H9 (cell line): ENCODE measurements at regions not wholly inside any gene's neighbourhood (a gene's known extent, or its start where the extent isn't known, plus 50 kb on each side); places are given as distances from the start of the nearest gene placed in this dataset.

Experiments used
- DNase-seq: peaks from one replicate; pipeline ENCODE4 v3.0.0-alpha.2; 2017
- H2AFZ ChIP-seq: one replicate; pipeline ENCODE4 v1.6.1; 2013; ENCODE audit warnings: mild to moderate bottlenecking, low read length, control low read depth, moderate library complexity
- H2AK5ac ChIP-seq: 2 replicates; pipeline ENCODE4 v1.6.1; 2013; ENCODE audit warnings: low read length, control low read depth, mixed read lengths; ENCODE audit not compliant: insufficient read length
- H2BK120ac ChIP-seq: one replicate; pipeline ENCODE4 v1.6.1; 2013; ENCODE audit warnings: low read depth, mild to moderate bottlenecking, low read length, control low read depth, inconsistent platforms; ENCODE audit not compliant: poor library complexity, severe bottlenecking
- H2BK12ac ChIP-seq: 2 replicates; pipeline ENCODE4 v1.6.1; 2013; ENCODE audit warnings: low read length, control low read depth, mixed read lengths, low read depth; ENCODE audit not compliant: insufficient read length
- H2BK15ac ChIP-seq: 2 replicates; pipeline ENCODE4 v1.6.1; 2013; ENCODE audit warnings: low read depth, low read length, control low read depth
- H2BK20ac ChIP-seq: one replicate; pipeline ENCODE4 v1.6.1; 2013; ENCODE audit warnings: low read depth, mild to moderate bottlenecking, low read length, control low read depth, inconsistent platforms; ENCODE audit not compliant: poor library complexity, severe bottlenecking
- H2BK5ac ChIP-seq: 2 replicates; pipeline ENCODE4 v1.6.1; 2013; ENCODE audit warnings: low read length, control low read depth, mixed read lengths; ENCODE audit not compliant: insufficient read length
- H3K14ac ChIP-seq: 2 replicates; pipeline ENCODE4 v1.6.1; 2013; ENCODE audit warnings: low read length, control low read depth; ENCODE audit not compliant: insufficient read depth
- H3K18ac ChIP-seq: 2 replicates; pipeline ENCODE4 v1.6.1; 2013; ENCODE audit warnings: low read depth, mild to moderate bottlenecking, mixed read lengths, low read length, control low read depth; ENCODE audit not compliant: insufficient read length
- H3K23ac ChIP-seq: 2 replicates; pipeline ENCODE4 v1.6.1; 2013; ENCODE audit warnings: low read length, control low read depth, mixed read lengths, low read depth; ENCODE audit not compliant: insufficient read length
- H3K23me2 ChIP-seq: 2 replicates; pipeline ENCODE4 v1.6.1; 2013; ENCODE audit warnings: low read depth, mild to moderate bottlenecking, mixed read lengths, low read length, control low read depth; ENCODE audit not compliant: insufficient read length, poor library complexity, severe bottlenecking
- H3K27ac ChIP-seq: 2 replicates; pipeline ENCODE4 v1.5.1; 2013; ENCODE audit warnings: low read length, control low read depth, mixed read lengths, low read depth; ENCODE audit not compliant: insufficient read length
- H3K27me3 ChIP-seq: 2 replicates; pipeline ENCODE4 v1.6.1; 2013; ENCODE audit warnings: low read length, control low read depth, inconsistent platforms; ENCODE audit not compliant: insufficient read depth
- H3K4ac ChIP-seq: 2 replicates; pipeline ENCODE4 v1.6.1; 2013; ENCODE audit warnings: low read depth, mild to moderate bottlenecking, control low read depth, inconsistent platforms, low read length, moderate library complexity
- H3K4me1 ChIP-seq: 2 replicates; pipeline ENCODE4 v1.6.1; 2013; ENCODE audit warnings: low read length, control low read depth, inconsistent platforms; ENCODE audit not compliant: insufficient read depth
- H3K4me2 ChIP-seq: 2 replicates; pipeline ENCODE4 v1.6.1; 2013; ENCODE audit warnings: low read length, control low read depth, mixed read lengths; ENCODE audit not compliant: insufficient read length, insufficient read depth
- H3K56ac ChIP-seq: 2 replicates; pipeline ENCODE4 v1.6.1; 2013; ENCODE audit warnings: low read depth, mild to moderate bottlenecking, mixed read lengths, low read length, control low read depth; ENCODE audit not compliant: insufficient read length
- H3K79me1 ChIP-seq: 2 replicates; pipeline ENCODE4 v1.6.1; 2013; ENCODE audit warnings: low read depth, mild to moderate bottlenecking, moderate library complexity, low read length, control low read depth, inconsistent platforms; ENCODE audit not compliant: insufficient read depth, poor library complexity, severe bottlenecking
- H3K79me2 ChIP-seq: 2 replicates; pipeline ENCODE4 v1.6.1; 2013; ENCODE audit warnings: low read length, control low read depth, inconsistent platforms; ENCODE audit not compliant: insufficient read depth
- H3K9ac ChIP-seq: 2 replicates; pipeline ENCODE4 v1.6.1; 2013; ENCODE audit warnings: low read length, control low read depth, mixed read lengths; ENCODE audit not compliant: insufficient read length; ENCODE audit errors: extremely low read depth
- H3K9me3 ChIP-seq: one replicate; pipeline ENCODE4 v1.6.1; 2013; ENCODE audit warnings: low read depth, low read length, inconsistent platforms; ENCODE audit not compliant: control insufficient read depth
- H3T11ph ChIP-seq: one replicate; pipeline ENCODE4 v1.6.1; 2013; ENCODE audit warnings: mild to moderate bottlenecking, low read length, control low read depth, inconsistent platforms
- H4K20me1 ChIP-seq: one replicate; pipeline ENCODE4 v1.6.1; 2013; ENCODE audit not compliant: control insufficient read depth, insufficient read length, insufficient read depth
- H4K5ac ChIP-seq: 2 replicates; pipeline ENCODE4 v1.6.1; 2013; ENCODE audit warnings: low read depth, mild to moderate bottlenecking, mixed read lengths, low read length, control low read depth; ENCODE audit not compliant: insufficient read length
- H4K8ac ChIP-seq: replicated peaks from 2 replicates; pipeline ENCODE4 v1.6.1; 2013; ENCODE audit warnings: low read length, control low read depth, mixed read lengths, low read depth; ENCODE audit not compliant: insufficient read length
- H4K91ac ChIP-seq: 2 replicates; pipeline ENCODE4 v1.6.1; 2013; ENCODE audit warnings: low read depth, mild to moderate bottlenecking, moderate library complexity, mixed read lengths, low read length, control low read depth; ENCODE audit not compliant: insufficient read length
- H3K27ac Mint-ChIP-seq, 3 experiments: 2 replicates in 2 of 3; 3 replicates in 1 of 3; pipeline ENCODE4 v1.8.0; 2020 to 2021; ENCODE audit warnings: mixed read lengths in 3 of 3, mild to moderate bottlenecking in 1 of 3, moderate library complexity in 1 of 3
- H3K27me3 Mint-ChIP-seq: 2 replicates; pipeline ENCODE4 v1.8.0; 2021; ENCODE audit warnings: low read depth, mild to moderate bottlenecking, moderate library complexity, mixed read lengths
- H3K36me3 Mint-ChIP-seq, 3 experiments: 2 replicates in 2 of 3; 3 replicates in 1 of 3; pipeline ENCODE4 v1.8.0; 2020 to 2021; ENCODE audit warnings: low read depth in 3 of 3, mixed read lengths in 3 of 3; ENCODE audit not compliant: insufficient read depth in 1 of 3
- H3K4me1 Mint-ChIP-seq, 2 experiments: 2 replicates each; pipeline ENCODE4 v1.8.0; 2020; ENCODE audit warnings: mixed read lengths in 2 of 2
- H3K4me3 Mint-ChIP-seq, 2 experiments: 2 replicates in 1 of 2; 3 replicates in 1 of 2; pipeline ENCODE4 v1.8.0; 2020 to 2021; ENCODE audit warnings: mild to moderate bottlenecking in 2 of 2, mixed read lengths in 2 of 2, moderate library complexity in 1 of 2
- H3K9me3 Mint-ChIP-seq, 2 experiments: 2 replicates in 1 of 2; 3 replicates in 1 of 2; pipeline ENCODE4 v1.8.0; 2020; ENCODE audit warnings: mild to moderate bottlenecking in 2 of 2, mixed read lengths in 2 of 2, moderate library complexity in 1 of 2
- WGBS: extraction: QIAGEN DNeasy Blood & Tissue Kit; methylation state at CpG from one replicate; pipeline ENCODE4 v1.1.7; 2013; ENCODE audit warnings: missing lambda C conversion rate, low lambda C conversion rate, mixed read lengths; ENCODE audit not compliant: insufficient read length; ENCODE audit errors: extremely low coverage; 5-methylcytosine and 5-hydroxymethylcytosine counted together
- TF ChIP-seq, protein P1 (sequence below): fragments of 200-600 bp; sonication (generic); conservative IDR thresholded peaks from 3 replicates; pipeline ENCODE4 v1.8.0; 2021; ENCODE audit warnings: antibody characterized with exemption, mild to moderate bottlenecking

DNA sequence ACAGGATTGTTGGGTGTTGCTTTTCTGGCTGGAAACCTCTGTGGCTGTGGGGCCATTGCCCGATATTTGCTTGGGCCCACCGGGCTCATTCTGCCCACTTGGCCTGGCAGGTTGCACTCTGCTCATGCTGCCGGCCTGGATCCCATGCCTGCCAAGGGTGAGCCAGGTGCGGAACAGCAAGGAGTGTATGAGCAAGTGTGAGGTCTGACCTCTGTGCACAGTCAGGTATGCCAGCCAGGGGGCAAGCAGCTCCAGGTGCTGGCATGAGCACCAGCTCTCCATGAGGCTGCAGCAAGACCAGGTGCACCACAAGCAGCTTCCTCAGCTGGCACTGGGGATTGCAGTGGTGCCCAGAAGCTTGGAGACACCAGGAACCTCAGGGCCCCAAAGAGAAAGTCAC lies 65.4 kb upstream of the KIF5B start:
- H3K9me3 ChIP-seq: no peaks in the 10 kb centered on the region
- no peaks in the 10 kb centered on the region for H3K79me2 ChIP-seq
- H3K27ac ChIP-seq: no peak overlapping the region
- no peak overlapping the region for H2BK120ac ChIP-seq
- 0 out of 2 replicates have a peak, but pooled peaks cover 1% of the 10 kb centered on the region for H3K27me3 Mint-ChIP-seq
- H3K4me2 ChIP-seq: no peak overlapping the region
- no peak for DNase-seq
- no peak overlapping the region for H2BK20ac ChIP-seq
- H3K18ac ChIP-seq: no peak overlapping the region
- H4K20me1 ChIP-seq: no peaks in the 10 kb centered on the region
- 0 out of 7 replicates have a peak overlapping the region, but pooled peaks of 1 of the 3 experiments have one; percentile 55 for H3K27ac Mint-ChIP-seq
- H4K8ac ChIP-seq: no peak overlapping the region
- 0 out of 4 replicates have a peak, but pooled peaks cover 0 to 2% of the 10 kb centered on the region in 2 experiments for H3K4me1 Mint-ChIP-seq
- no peak overlapping the region for H2BK5ac ChIP-seq
- no peaks in the 10 kb centered on the region for H3K23me2 ChIP-seq
- H3K4ac ChIP-seq: no peak overlapping the region
- H3K9ac ChIP-seq: no peak overlapping the region
- H3K14ac ChIP-seq: no peak overlapping the region
- no peak overlapping the region for H2BK12ac ChIP-seq
- no peak overlapping the region for H3K23ac ChIP-seq
- TF ChIP-seq, protein P1, sequence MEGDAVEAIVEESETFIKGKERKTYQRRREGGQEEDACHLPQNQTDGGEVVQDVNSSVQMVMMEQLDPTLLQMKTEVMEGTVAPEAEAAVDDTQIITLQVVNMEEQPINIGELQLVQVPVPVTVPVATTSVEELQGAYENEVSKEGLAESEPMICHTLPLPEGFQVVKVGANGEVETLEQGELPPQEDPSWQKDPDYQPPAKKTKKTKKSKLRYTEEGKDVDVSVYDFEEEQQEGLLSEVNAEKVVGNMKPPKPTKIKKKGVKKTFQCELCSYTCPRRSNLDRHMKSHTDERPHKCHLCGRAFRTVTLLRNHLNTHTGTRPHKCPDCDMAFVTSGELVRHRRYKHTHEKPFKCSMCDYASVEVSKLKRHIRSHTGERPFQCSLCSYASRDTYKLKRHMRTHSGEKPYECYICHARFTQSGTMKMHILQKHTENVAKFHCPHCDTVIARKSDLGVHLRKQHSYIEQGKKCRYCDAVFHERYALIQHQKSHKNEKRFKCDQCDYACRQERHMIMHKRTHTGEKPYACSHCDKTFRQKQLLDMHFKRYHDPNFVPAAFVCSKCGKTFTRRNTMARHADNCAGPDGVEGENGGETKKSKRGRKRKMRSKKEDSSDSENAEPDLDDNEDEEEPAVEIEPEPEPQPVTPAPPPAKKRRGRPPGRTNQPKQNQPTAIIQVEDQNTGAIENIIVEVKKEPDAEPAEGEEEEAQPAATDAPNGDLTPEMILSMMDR: no peak
- H3K36me3 Mint-ChIP-seq: no peaks in the 10 kb centered on the region
- no peak overlapping the region for H4K91ac ChIP-seq
- H3T11ph ChIP-seq: no peak overlapping the region
- no peak overlapping the region for H2AK5ac ChIP-seq
- WGBS: no CpG with 5 or more reads among the region's 4 CpGs
- H3K4me1 ChIP-seq: no peaks in the 10 kb centered on the region
- no peaks in the 10 kb centered on the region; a peak in 3 of 5 replicates for H3K9me3 Mint-ChIP-seq
- H3K79me1 ChIP-seq: no peaks in the 10 kb centered on the region
- H2BK15ac ChIP-seq: no peak overlapping the region
- no peak overlapping the region for H3K56ac ChIP-seq
- H4K5ac ChIP-seq: no peak overlapping the region
- no peaks in the 10 kb centered on the region for H3K27me3 ChIP-seq
- no peak overlapping the region for H3K4me3 Mint-ChIP-seq
- no peak overlapping the region for H2AFZ ChIP-seq
